ENCODE measurements at regions not wholly inside any gene's neighbourhood (a gene's known extent, or its start where the extent isn't known, plus 50 kb on each side); places are given as distances from the start of the nearest gene placed in this dataset.

- no TSS peak for BruUV-seq (replicated peaks)
- ChIA-PET CTCF (interaction anchor here (0.6 kb wide), 1 partner anchor 45 kb away, joined by 3 read pairs; no protein-coding TSS in a partner anchor), POLR2A (no interaction called here)
- Mint-ChIP-seq H3K27me3 (ENCODE audit: insufficient read depth, unreplicated experiment) (no peaks in the 10 kb centered on the region), H3K9me3 (ENCODE audit: unreplicated experiment) (no peaks in the 10 kb centered on the region), H3K36me3 (ENCODE audit: insufficient read depth, unreplicated experiment) (no peaks in the 10 kb centered on the region), H3K27ac (ENCODE audit: low read depth, unreplicated experiment) (peak overlapping the region; percentile 13), H3K4me1 (ENCODE audit: insufficient read depth, unreplicated experiment) (peaks cover 13% of the 10 kb centered on the region), H3K4me3 (ENCODE audit: unreplicated experiment) (no peak overlapping the region)
- TF ChIP-seq CTCF (IDR thresholded peaks at IDR 0.05; ENCODE audit: unreplicated experiment): no peak
- no peak for DNase-seq (ENCODE audit: unreplicated experiment)
- intact Hi-C loops (cut with micrococcal nuclease): no loop called here
Measured at GRCh38 chr2:145811276-145812164, 1291.6 kb upstream of the ZEB2 start.

DNA sequence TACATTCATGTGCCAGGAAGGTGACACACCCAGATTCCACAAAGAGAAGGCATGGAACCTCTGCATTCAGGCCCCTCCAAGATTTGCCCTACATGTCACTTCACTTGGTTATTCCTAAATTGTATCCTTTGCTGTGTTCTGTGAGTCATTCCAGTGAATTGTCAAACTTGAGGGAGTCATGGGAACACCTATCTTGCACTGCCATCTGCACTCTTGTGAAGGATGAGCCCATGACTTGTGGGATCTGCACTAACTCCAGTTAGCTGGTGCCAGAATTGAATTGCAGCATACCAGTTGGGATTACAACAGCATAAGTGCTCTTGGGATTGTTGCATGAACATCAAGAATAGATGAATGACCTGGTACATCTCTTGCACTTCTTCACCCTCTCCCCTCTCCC, 1288.0 kb upstream of the ZEB2 start:
- no peak for DNase-seq (ENCODE audit: unreplicated experiment)
- H3K27ac Mint-ChIP-seq (ENCODE audit: low read depth, unreplicated experiment): no peak overlapping the region
- CTCF ChIA-PET: no interaction called here
- H3K27me3 Mint-ChIP-seq (ENCODE audit: insufficient read depth, unreplicated experiment): no peaks in the 10 kb centered on the region
- intact Hi-C loops (cut with micrococcal nuclease): no loop called here
- H3K36me3 Mint-ChIP-seq (ENCODE audit: insufficient read depth, unreplicated experiment): no peaks in the 10 kb centered on the region
- TF ChIP-seq CTCF (IDR thresholded peaks at IDR 0.05; ENCODE audit: unreplicated experiment): no peak
- H3K4me1 Mint-ChIP-seq (ENCODE audit: insufficient read depth, unreplicated experiment): peaks cover 13% of the 10 kb centered on the region
- POLR2A ChIA-PET: interaction anchor here (0.7 kb wide), 1 partner anchor 350 kb away, joined by 3 read pairs; no protein-coding TSS in a partner anchor
- H3K9me3 Mint-ChIP-seq (ENCODE audit: unreplicated experiment): no peaks in the 10 kb centered on the region
- no peak overlapping the region for H3K4me3 Mint-ChIP-seq (ENCODE audit: unreplicated experiment)
- no TSS peak for BruUV-seq (replicated peaks)

- TF ChIP-seq CTCF (IDR thresholded peaks at IDR 0.05; ENCODE audit: unreplicated experiment): no peak
- intact Hi-C loops (cut with micrococcal nuclease): no loop called here
- no TSS peak for BruUV-seq (replicated peaks)
- no peaks in the 10 kb centered on the region for H3K27me3 Mint-ChIP-seq (ENCODE audit: insufficient read depth, unreplicated experiment)
- ChIA-PET CTCF (no interaction called here), POLR2A (interaction anchor here (0.7 kb wide), 1 partner anchor 349 kb away, joined by 3 read pairs; no protein-coding TSS in a partner anchor)
- no peak overlapping the region for H3K4me3 Mint-ChIP-seq (ENCODE audit: unreplicated experiment)
- H3K9me3 Mint-ChIP-seq (ENCODE audit: unreplicated experiment): no peaks in the 10 kb centered on the region
- H3K27ac Mint-ChIP-seq (ENCODE audit: low read depth, unreplicated experiment): no peak overlapping the region
- no peaks in the 10 kb centered on the region for H3K36me3 Mint-ChIP-seq (ENCODE audit: insufficient read depth, unreplicated experiment)
- no peak for DNase-seq (ENCODE audit: unreplicated experiment)
- peaks cover 13% of the 10 kb centered on the region for H3K4me1 Mint-ChIP-seq (ENCODE audit: insufficient read depth, unreplicated experiment)
Measured at GRCh38 chr2:145807554-145807953, 1287.6 kb upstream of the ZEB2 start.

DNA sequence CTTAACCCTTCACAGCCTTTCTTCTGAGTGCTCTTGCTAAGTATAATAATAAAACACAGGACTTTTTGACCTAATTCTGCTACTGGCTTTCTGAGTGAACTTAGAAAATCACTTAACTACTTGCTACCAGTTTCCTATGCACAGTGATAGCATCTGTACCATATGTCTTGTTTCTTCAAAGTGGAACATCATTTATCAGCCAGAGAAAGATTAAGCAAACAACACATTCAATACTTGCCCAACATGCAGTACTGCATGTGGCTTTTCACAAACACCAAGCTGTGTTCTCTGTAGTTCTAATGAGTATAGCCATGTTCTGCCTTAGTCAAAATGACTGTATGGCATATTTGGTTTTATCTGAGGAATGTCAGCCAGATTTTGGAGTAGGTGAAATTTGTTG, 1286.6 kb upstream of the ZEB2 start:
- Mint-ChIP-seq H3K36me3 (ENCODE audit: insufficient read depth, unreplicated experiment) (no peaks in the 10 kb centered on the region), H3K27ac (ENCODE audit: low read depth, unreplicated experiment) (no peak overlapping the region), H3K4me3 (ENCODE audit: unreplicated experiment) (no peak overlapping the region), H3K4me1 (ENCODE audit: insufficient read depth, unreplicated experiment) (peaks cover 13% of the 10 kb centered on the region), H3K27me3 (ENCODE audit: insufficient read depth, unreplicated experiment) (no peaks in the 10 kb centered on the region), H3K9me3 (ENCODE audit: unreplicated experiment) (no peaks in the 10 kb centered on the region)
- CTCF ChIA-PET: interaction anchor here (0.5 kb wide), 1 partner anchor 21 kb away, joined by 3 read pairs; no protein-coding TSS in a partner anchor
- TF ChIP-seq CTCF (IDR thresholded peaks at IDR 0.05; ENCODE audit: unreplicated experiment): no peak
- intact Hi-C loops (cut with micrococcal nuclease): no loop called here
- DNase-seq (ENCODE audit: unreplicated experiment): no peak
- no TSS peak for BruUV-seq (replicated peaks)
- POLR2A ChIA-PET: no interaction called here

Measured in MCF 10A (cell line).